Esophagus squamous epithelium (tissue), 4 donors: ENCODE measurements at regions not wholly inside any gene's neighbourhood (a gene's known extent, or its start where the extent isn't known, plus 50 kb on each side); places are given as distances from the start of the nearest gene placed in this dataset.

Experiments
- CTCF ChIP-seq, 6 experiments: fragments of 450-650 bp in 4 of 6; fragments of 200-600 bp in 2 of 6; sonication (generic) in 2 of 6; IDR thresholded peaks; one replicate each; pipeline ENCODE4 v1.5.1; 2016 to 2019; ENCODE audit warnings: antibody characterized with exemption in 6 of 6, mild to moderate bottlenecking in 4 of 6, moderate library complexity in 4 of 6
- POLR2A ChIP-seq, 4 donors: fragments of 450-650 bp; IDR thresholded peaks; one replicate each; pipeline ENCODE4 v1.6.1; 2017; ENCODE audit warnings: antibody characterized with exemption in 4 of 4, mild to moderate bottlenecking in 4 of 4, moderate library complexity in 3 of 4

DNA sequence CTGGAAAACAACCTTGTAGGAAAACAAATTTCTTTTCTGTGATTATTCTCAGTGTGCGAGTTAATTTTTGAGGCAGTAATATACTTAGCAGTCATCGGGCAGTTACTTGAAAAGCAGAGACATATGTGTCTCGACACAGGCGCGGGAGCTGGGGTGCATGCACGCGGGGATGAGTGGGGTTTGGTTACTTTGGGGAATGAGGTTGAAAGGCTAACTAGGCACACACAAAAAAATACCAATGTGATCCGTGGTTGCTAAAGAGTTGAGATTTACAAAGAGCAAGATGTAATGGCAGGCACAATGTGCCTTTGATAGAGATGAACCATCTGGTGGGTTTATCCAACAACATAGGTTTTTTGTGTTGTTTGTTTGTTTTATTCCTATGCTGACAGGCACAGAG lies 703.8 kb upstream of the EEF2KMT start:
- TF ChIP-seq CTCF (IDR thresholded peaks at IDR 0.05) = no peak
- TF ChIP-seq POLR2A (IDR thresholded peaks at IDR 0.05) = no peak
